Breast epithelium (tissue), 4 donors: ENCODE measurements at regions not wholly inside any gene's neighbourhood (a gene's known extent, or its start where the extent isn't known, plus 50 kb on each side); places are given as distances from the start of the nearest gene placed in this dataset.
A peak's percentile ranks its signal among the peaks of the same experiment; 100 is the strongest.
"Not testable (repeated sequence)": the region's sequence is repeated elsewhere in the genome, so short reads cannot be mapped to it uniquely, and the experiment has no call there.

Source experiments
- DNase-seq, 2 donors: peaks; one replicate each; pipeline ENCODE4 v3.0.0-alpha.2; 2019; ENCODE audit warnings: low spot score in 2 of 2
- H3K27ac ChIP-seq, 2 donors: fragments of 200-600 bp; sonication (generic) in 1 of 2; one replicate each; pipeline ENCODE4 v1.5.1; 2016 to 2019; ENCODE audit warnings: mild to moderate bottlenecking in 1 of 2
- H3K27me3 ChIP-seq, 2 donors: fragments of 200-600 bp; sonication (generic) in 1 of 2; one replicate each; pipeline versions ENCODE4 v1.5.1 to v1.6.0; 2017 to 2019; ENCODE audit warnings: control low read depth in 1 of 2, mild to moderate bottlenecking in 1 of 2
- H3K36me3 ChIP-seq: fragments of 200-600 bp; one replicate; pipeline ENCODE4 v1.5.1; 2019
- H3K4me1 ChIP-seq, 2 donors: fragments of 200-600 bp; sonication (generic); one replicate each; pipeline ENCODE4 v1.5.1; 2016 to 2019; ENCODE audit warnings: control low read depth in 1 of 2
- H3K4me3 ChIP-seq, 3 donors: fragments of 200-600 bp; sonication (generic); 1 replicate in 2 of 3; 2 replicates in 1 of 3; pipeline ENCODE4 v1.5.1; 2016 to 2019; ENCODE audit warnings: mild to moderate bottlenecking in 3 of 3, moderate library complexity in 2 of 3
- H3K9me3 ChIP-seq, 2 donors: fragments of 200-600 bp; sonication (generic) in 1 of 2; one replicate each; pipeline ENCODE4 v1.5.1; 2016 to 2019; ENCODE audit warnings: control low read depth in 1 of 2
- CTCF ChIP-seq, 3 donors: fragments of 450-650 bp; IDR thresholded peaks; one replicate each; pipeline ENCODE4 v1.5.1; 2016 to 2017; ENCODE audit warnings: antibody characterized with exemption in 3 of 3, mild to moderate bottlenecking in 3 of 3, moderate library complexity in 3 of 3
- POLR2A ChIP-seq: fragments of 450-650 bp; IDR thresholded peaks from one replicate; pipeline ENCODE4 v1.6.1; 2016; ENCODE audit warnings: antibody characterized with exemption, mild to moderate bottlenecking, moderate library complexity
- POLR2AphosphoS5 ChIP-seq, 3 donors: sonication (generic); formaldehyde crosslinking; IDR thresholded peaks; one replicate each; pipeline ENCODE4 v1.6.1; 2017; ENCODE audit warnings: antibody characterized with exemption in 3 of 3
- intact Hi-C: fragments of 100-400 bp; cut with DNase I; formaldehyde crosslinking; loops from one replicate; pipeline ENCODE4 v1.15.1; 2023; ENCODE audit warnings: low total_unique reads

- TF ChIP-seq POLR2A (no peak), POLR2AphosphoS5 (IDR thresholded peaks at IDR 0.05) (no peak)
- no peak overlapping the region for H3K27ac ChIP-seq
- no peaks in the 10 kb centered on the region for H3K9me3 ChIP-seq
- intact Hi-C loops, result no loop called here
- H3K4me3 ChIP-seq, result no peak overlapping the region
- H3K36me3 ChIP-seq, result no peaks in the 10 kb centered on the region
- DNase-seq, result no peak
- H3K27me3 ChIP-seq, result no peaks in the 10 kb centered on the region
- no peaks in the 10 kb centered on the region for H3K4me1 ChIP-seq
Observed at GRCh38 chr3:86378829-86379228, 612.1 kb downstream of the VGLL3 start.

GRCh38 chr3:86335566-86335965 lies 655.4 kb downstream of the VGLL3 start:
- H3K4me1 ChIP-seq, H3K9me3 ChIP-seq, H3K36me3 ChIP-seq, H3K27ac ChIP-seq, H3K4me3 ChIP-seq, DNase-seq, H3K27me3 ChIP-seq, intact Hi-C loops: not testable (repeated sequence)

- no peak overlapping the region for H3K27ac ChIP-seq
- no peaks in the 10 kb centered on the region for H3K4me1 ChIP-seq
- H3K9me3 ChIP-seq, result no peaks in the 10 kb centered on the region
- no peaks in the 10 kb centered on the region for H3K36me3 ChIP-seq
- H3K27me3 ChIP-seq, result no peaks in the 10 kb centered on the region
- no peak overlapping the region for H3K4me3 ChIP-seq
- no peak for DNase-seq
- TF ChIP-seq POLR2AphosphoS5 (IDR thresholded peaks at IDR 0.05) (no peak), CTCF (IDR thresholded peaks at IDR 0.05) (no peak)
- intact Hi-C loops, result no loop called here
Observed at GRCh38 chr3:86333636-86334035, 657.3 kb downstream of the VGLL3 start.

GRCh38 chr3:86303935-86304334 lies 687.0 kb downstream of the VGLL3 start:
- H3K4me1 ChIP-seq, result no peaks in the 10 kb centered on the region
- no peaks in the 10 kb centered on the region for H3K9me3 ChIP-seq
- H3K27me3 ChIP-seq, result no peaks in the 10 kb centered on the region
- H3K27ac ChIP-seq, result no peak overlapping the region
- TF ChIP-seq POLR2A (no peak), CTCF (IDR thresholded peaks at IDR 0.05) (no peak), POLR2AphosphoS5 (IDR thresholded peaks at IDR 0.05) (no peak)
- H3K36me3 ChIP-seq, result no peaks in the 10 kb centered on the region
- H3K4me3 ChIP-seq, result no peak overlapping the region
- intact Hi-C loops, result no loop called here
- DNase-seq, result no peak

GRCh38 chr3:86282106-86282787 lies 708.7 kb downstream of the VGLL3 start:
- peaks cover 3 to 5% of the 10 kb centered on the region in 2 donors for H3K9me3 ChIP-seq
- intact Hi-C loops, result no loop called here
- TF ChIP-seq POLR2AphosphoS5 (IDR thresholded peaks at IDR 0.05) (no peak), CTCF (IDR thresholded peaks at IDR 0.05) (no peak), POLR2A (no peak)
- peak in 1 of 2 donors; percentile 38 for DNase-seq
- no peak overlapping the region for H3K4me3 ChIP-seq
- H3K27me3 ChIP-seq, result no peaks in the 10 kb centered on the region
- no peaks in the 10 kb centered on the region for H3K36me3 ChIP-seq
- no peaks in the 10 kb centered on the region for H3K4me1 ChIP-seq
- no peak overlapping the region for H3K27ac ChIP-seq

GRCh38 chr3:86269364-86270155 lies 721.4 kb downstream of the VGLL3 start:
- Histone ChIP-seq H3K27me3 (no peaks in the 10 kb centered on the region), H3K9me3 (no peaks in the 10 kb centered on the region), H3K36me3 (no peaks in the 10 kb centered on the region), H3K27ac (no peak overlapping the region), H3K4me1 (no peaks in the 10 kb centered on the region), H3K4me3 (no peak overlapping the region)
- DNase-seq, result no peak
- intact Hi-C loops, result no loop called here
- TF ChIP-seq POLR2A (no peak), CTCF (IDR thresholded peaks at IDR 0.05) (no peak), POLR2AphosphoS5 (IDR thresholded peaks at IDR 0.05) (no peak)
